Activated CD4-positive, alpha-beta T cell treated with anti-CD3 and anti-CD28 coated beads, Interleukin-2, amount 50 U/mL, for 1 hour (primary cell): ENCODE measurements at regions not wholly inside any gene's neighbourhood (a gene's known extent, or its start where the extent isn't known, plus 50 kb on each side); places are given as distances from the start of the nearest gene placed in this dataset.

ENCODE experiments used
- DNase-seq: peaks from one replicate; pipeline ENCODE4 v3.0.0-alpha.2; 2020

DNA sequence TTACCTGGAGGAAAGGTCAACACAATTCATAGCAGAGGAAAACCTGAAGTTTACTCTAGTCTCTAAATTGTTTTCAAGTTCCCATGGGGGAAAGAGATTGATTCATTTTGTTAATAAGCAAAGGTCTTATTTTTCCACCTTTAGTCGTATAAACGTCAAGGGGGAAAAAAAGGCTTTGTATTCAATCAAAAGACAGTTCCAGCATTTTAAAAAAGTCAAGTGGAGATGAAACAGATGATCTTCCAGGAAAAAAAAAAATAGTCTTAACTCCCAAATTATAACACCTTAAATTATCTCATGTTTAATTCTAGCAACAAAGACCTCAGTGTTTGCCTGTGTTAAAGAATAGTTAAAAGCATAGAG lies 140.5 kb downstream of the TOMM20 start:
- DNase-seq: no peak

DNA sequence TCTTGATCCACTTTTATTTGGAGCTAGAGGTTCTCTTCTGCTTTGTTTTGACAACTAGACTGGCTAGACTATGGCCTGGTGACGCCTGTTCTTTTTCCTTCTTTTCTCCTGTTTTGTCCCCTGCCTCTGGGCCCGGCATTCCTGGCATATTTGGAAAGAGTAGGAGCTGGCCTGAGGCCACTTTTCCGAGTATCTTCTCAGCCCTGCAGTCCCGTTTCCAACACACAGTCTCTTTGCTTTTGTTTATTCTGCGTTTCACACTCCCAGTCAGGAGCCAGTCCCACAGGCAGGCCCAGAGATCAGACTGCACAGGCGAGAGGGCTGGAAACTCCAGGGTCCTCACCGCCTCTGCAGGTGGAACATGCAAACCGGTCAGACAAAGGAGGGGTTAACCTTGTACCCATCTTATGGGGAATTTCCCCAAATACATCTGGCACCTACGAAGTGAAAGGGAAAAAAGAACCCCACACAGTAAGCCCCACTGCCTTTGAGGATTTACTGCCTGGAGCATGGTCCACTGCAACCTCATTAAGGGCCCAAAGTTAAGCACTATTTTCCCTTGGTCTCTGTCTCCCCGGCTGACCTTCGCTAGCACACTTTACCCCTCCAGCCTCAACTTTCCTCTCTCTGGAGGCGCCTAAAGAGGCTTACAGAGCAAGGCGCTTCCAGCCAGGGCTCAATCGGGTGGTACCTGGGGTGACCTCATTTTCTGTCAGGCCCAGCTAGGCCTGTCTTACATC lies 141.1 kb downstream of the TOMM20 start:
- no peak for DNase-seq

DNA sequence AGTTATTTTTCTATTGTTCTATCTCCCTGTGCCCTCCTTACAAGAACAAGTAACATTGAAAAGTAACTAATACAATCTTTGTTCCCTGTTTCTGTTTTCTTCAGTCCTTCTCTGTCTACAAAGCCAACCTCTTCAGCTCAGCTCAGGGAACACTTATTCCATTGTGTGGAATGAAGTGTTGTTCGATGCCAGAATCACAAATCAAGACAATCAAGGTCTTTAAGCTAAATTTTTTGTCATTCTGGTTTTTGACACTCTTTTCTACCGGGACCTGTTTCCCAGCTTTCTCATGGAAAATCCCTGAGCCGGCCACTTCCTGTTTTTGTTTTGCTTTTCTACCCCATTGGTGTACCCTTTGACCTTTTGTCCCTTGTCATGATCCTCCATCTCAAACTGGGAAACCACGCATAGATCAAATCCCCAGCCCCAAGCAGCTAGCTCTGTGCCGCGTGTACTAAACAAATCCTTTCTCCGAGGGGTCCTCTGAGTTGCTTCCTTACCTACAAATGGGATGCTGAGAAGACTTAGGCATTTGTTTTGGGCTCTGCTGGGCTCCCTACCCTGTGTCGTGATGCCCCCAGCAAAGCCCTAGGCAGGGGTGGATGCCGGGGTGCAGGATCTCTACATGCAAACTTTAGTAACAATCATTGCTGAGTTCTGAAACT lies 141.8 kb downstream of the TOMM20 start:
- no peak for DNase-seq

DNA sequence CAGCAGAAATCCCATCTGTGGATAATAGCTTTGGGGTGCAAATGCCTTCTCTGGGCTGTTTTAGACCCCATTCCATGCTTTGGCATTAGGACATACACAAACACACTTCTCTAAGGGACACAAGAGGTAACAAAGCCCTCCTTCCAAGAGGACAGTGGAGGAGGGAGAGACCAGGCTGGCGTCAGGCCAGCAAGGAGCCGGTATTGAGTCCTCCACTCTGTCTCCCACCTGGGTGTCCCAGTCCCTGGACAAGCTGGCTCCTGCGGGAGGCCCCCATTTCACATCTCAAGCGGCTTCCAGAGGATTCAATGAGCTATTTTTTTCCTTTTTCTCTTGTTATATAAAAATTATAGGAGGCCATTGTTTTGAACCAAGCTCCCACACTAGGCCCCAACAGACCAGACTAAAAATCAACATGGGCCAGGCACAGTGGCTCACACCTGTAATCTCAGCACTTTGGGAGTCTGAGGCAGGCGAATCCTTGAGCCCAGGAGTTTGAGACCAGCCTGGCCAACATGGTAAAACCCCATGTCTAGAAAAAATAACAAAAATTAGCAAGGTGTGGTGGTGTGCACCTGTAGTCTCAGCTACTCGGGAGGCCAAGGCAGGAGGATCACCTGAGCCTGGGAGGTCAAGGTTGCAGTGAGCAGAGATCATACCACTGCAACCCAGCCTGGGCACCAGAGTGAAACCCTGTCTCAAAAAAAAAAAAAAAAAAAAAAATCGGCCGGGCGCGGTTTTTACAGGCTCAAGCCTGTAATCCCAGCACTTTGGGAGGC lies 142.9 kb downstream of the TOMM20 start:
- DNase-seq: no peak

DNA sequence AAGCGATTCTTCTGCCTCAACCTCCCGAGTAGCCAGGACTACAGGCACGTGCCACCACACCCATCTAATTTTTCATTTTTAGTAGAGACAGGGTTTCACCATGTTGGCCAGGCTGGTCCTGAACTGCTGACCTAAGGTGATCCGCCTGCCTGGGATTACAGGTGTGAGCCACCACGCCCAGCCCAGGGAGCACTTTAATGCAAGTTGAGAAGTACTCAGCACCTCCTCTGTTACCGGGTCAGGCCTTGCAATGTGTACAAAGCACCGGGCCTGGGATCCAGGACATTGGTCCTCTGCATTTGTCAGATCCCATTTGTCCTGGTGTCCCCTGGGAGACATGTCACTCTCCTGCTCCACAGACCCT lies 143.6 kb downstream of the TOMM20 start:
- no peak for DNase-seq

DNA sequence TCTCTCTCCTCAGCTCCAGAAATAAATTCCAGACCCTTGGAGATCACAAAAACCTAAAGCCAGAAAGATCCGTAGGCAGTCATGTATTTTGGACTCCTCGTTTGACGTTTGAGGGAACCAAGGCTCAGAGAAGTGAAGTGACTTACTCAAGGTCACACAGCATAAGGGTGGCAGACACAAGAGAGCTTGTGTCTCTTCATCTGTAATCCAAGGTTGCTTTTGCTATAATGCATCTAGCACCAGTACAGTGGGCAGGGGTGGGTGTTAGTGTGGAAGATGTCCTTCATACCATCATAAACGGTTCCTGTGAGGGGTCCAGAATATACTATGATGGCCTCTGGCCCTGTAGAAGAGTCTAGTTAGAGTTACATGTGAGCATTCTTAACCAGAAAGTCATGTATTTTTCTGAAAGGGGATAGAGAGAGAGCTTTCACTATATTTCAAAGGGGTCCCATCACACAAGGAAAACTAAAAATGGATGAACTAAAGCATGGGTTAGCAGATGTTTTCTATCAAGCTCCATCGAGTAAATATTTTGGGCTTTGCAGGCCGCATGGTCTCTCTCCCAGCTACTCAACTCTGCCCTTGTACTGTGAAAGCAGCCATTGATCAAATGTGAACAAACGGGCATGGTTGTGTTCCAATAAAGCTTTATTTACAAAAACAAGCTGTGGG lies 144.9 kb downstream of the TOMM20 start:
- no peak for DNase-seq

DNA sequence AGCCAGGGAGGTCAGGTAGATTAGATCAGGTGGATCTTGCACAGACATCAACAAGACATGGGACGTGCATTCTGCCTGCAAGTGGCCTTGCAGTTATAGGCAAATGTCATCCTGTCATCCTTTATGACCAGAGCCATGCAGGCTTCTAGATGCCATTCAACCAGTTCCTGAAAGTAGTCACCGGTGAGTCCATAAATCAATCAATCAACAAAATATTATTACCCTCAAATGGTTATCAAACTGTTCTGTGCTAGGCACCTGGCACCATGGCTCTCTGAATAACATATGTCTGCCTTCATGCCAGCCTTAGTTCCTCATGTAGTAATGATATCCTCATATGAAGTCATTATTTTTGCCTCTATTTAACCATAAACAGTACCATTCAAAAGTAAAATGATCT lies 146.9 kb downstream of the TOMM20 start:
- DNase-seq: no peak

DNA sequence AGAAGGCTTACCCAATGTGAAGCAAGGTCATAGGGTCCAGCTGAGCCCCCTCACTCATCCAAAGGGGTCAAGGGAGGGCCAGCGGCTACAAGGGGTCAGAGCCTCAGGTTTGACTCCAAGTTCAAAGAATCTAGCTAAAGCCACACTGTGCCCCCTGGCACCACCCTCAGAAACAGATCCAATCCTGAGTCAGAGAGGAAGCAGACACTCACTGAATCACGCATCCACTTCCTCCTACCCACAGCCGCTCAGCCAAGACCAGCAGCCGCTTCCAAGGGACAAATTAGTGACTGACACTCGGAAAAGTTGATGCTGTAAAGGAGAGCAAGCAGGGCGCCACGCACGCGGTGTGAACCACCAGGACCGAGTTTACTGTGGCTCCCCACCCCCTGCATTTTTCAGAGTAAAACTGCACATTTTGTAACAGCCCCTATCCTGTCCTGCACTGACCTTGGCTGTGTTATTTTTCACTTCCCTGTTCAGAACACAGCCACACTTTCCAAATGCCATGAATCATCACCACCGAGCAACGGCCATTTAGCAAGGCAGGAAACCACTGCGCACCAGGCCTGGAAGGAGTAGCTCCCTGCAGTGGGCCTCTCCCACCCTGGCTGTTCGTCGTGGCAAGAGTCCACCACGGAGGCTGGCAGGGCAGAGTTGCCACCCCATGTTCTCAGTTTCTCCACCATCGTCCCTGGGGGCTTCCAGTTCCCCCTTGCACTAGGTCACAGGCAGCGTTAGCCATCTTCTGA lies 147.8 kb downstream of the TOMM20 start:
- peak; percentile 70 for DNase-seq

DNA sequence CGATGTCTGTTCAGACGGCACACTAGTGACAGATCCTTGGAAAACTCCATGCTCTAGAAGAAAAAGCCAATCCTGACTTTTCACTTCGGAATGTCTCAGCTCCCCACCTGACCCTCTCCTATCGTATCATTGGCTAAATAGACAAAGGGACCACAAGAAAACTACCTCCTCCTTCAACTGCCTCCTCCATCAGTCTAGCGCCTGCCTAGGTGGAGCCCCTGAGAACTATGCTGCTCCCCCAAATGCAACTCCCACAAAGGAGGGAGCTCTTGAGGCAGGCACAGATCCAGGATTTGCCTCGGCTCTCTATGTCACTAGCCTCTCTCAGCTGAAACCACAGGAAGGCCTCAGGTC lies 148.4 kb downstream of the TOMM20 start:
- no peak for DNase-seq

DNA sequence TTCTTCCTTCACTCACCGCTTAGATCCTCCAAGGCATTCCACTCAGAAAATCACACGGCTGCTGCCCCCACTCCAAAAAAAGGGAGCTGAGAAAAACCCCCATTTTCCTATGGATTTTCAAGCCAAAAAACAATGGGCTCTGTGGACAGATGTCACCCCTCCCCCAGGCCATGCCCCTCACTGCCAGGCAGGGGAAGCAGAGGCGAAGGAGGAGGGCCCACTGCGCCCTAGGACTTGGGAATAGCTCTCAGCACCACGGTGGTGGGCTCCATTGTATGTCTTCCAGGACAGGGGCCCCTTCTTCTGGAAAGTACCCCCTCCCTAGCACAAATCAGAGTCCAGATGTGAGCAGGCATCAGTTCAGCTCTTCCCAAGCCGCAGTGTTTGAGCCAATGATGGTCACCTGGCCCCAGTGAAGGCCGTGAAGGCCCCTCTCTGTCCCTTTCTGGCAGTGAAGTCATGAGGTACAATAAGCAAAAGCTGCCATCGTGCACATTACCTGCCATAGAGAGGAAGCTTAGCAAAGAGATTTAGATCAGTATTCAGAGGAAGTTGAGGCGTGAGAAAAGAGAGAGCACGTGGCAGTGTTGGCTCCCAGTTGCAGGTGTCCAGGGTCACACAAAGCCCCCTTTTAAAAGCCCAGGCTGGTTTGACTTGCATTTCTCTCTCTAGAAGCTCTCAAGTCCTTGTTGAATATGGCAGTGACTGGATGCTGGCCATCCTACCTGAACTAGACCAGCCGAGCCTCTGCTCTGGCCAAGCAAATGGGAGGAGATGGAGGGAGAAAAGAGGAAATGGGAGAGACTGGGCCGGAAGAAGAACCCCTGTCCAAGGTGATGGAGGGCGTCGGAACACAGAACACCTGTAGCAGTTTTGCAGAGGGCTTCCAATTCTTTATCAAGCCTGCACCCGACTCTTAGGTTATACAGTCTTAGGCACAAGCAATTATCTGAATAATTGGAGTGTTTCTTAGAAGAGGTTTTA lies 149.0 kb downstream of the TOMM20 start:
- no peak for DNase-seq

DNA sequence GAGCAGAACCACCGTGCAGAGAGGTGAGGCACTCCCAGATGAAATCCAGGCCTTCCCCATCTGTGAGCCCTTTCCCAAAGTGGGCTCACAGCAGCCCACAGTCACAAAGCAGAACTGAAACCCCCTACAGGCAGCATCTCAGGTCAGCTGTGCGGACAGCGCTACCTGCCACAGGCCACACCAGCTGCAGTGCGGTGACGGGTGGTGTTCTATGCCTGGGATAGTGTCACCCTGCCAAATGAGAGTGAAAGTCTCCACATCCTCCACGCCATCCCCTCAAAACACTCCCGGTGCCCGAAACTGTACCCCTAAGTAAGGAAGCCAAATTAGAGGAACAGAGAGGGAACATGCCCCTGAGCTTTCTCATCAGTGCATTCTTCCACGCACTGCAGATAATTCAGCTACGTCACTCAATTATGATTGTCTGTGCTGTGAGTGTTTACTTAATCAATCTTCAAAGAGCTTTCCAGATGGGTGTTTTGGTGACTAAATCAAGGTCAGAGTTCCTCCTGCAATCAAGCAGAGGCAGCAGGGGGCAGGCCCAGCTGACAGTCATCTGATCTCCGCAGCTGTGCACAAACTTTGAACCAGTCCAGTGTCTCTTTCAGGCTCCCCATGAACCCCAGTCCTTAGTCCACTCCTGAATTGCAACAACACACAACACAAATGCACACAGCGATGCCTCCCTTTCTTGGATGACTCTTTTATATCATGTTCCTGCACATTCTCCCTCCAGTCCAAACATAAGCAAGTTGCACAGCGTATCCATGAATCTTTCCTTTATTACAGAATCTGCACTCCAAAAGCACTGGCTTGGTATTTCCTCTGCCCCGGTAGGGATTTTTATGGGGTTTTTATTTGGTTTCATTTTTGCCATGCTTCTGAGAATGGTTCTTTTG lies 150.0 kb downstream of the TOMM20 start:
- DNase-seq: peak; percentile 64

DNA sequence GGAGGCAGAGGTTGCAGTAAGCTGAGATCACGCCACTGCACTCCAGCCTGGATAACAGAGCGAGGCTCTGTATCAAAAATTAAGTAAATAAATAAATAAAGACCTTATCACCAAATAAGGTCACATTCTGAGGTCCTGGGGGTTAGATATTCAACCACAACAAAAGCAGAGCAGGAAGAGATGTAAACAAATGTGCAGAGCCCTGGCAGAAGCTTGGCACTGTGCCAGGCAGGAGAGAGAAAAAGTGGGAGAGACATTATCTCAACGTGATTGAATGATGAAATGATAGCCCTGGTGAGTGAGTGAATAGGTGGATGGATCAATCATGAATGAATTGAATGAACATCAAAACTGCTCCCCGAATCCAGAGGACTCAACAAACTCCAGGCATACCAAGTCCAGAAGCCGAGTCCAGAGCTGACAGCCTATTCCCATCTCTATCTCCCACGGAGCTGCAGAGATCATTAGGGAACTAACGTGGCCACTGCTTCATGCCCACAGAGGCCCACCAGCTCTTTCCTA lies 150.7 kb downstream of the TOMM20 start:
- no peak for DNase-seq

DNA sequence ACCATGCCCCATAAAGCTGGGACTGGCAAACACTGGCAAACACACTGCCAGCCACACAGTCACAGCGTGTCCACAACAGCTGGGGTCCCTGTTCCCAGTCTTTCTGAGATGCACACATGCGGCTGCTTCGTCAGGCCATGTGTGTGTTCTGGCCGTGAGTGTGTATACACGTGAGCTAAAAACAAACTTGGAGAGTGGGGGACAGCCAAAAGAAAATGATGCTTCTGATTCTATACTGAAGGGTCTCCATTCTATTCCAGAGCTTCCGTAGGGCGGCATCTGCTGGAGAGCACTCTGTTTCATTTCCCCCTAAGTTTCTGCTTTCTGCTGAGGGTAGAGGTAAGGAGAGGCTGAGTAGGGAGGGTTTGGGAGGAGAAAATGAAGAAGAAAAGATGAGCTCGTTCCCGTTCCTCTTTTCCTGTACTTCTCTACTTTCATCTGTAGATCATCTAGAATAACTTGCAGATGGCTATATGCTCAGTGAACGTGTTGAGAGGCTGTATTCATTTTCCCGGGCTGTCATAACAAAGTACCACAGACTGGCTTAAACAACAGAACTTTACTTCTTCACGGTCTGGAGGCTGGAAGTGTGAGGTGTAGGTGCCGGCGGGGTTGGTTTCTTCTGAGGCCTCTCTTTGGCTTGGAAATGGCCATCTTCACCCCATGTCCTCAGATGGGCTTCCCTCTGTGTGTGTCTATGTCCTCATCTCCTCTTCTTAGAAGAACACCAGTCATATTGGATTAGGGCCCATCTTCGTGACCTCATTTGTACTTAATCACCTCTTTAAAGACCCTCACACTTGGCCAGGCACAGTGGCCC lies 151.6 kb downstream of the TOMM20 start:
- DNase-seq: no peak

DNA sequence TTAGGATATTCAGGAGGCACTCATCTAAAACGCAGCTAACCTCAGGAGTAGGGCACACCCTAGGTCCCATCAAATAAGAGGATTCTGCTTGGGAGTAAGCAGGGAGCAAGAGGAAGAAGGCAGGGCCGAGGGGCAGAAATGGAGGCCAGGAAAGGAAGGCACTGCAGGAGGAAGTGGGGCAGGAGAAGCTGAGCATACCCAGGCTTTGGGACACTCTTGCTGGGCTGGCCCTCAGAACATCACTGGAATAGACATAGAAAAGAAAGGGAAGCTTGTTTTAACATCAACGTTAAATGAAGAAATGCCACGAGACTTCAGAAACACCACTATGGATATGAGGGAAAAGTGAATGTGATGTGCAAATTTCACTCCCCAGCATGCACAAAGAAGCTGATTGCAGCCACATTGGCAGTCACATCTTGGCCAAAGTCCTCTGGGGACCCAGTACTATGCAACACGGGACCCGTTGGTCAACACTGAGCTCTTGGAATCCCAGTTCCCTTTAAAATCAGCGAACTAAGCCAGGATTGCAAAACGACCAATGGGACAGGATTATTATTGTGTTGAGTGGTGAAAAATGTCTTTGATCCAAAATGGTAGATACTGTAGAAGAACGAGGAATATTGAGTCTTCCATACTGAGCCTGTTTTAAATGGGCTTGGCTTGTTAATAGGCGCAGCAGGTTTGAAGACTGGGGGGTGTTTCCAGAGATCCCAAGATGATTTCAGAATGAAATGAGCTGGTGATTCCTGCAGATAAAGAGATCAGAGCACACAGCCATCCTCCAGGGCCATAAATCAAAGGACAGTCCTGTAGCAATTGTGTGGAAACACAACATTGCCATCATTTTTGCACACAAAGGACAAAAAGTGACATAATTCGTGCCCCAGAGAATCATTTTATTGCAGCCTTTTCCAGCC lies 152.4 kb downstream of the TOMM20 start:
- no peak for DNase-seq

DNA sequence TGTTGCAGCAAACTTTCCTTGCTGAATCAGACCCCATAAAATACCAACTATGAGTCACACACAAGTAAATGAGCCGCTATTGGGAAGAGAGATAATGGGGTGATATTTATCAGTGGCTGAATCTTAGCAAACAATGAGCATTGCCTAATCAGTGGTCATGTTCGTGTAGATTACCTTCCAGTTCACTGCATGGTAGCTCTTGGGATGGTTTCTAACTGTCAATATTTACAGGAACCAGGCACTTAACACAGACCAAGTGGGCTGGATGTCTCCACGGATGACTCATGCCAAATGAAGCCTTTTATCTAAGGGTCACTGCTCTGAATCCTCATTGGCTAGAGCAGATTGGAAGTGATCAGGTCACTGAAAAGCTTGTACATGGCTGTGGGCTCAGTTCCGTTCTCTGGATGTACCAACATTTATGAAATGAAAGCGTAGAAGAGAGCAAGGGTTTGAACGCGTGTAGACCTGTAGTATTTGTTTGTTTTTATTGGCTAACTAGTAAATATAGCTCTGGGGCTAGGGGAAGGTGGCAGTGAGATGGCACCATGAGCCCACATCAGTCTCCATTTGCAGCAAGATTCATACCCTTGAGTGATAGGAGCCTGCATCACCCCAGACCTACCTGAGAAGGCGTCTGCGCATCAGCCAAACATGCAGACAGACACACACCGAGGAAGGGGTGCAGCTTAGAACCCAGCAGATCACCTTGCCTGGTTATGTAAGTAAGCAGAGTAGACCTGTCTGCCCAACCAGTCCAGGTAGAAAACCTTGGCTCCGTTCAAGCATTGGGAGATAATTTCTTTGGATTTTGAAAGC lies 153.3 kb downstream of the TOMM20 start:
- DNase-seq: no peak

DNA sequence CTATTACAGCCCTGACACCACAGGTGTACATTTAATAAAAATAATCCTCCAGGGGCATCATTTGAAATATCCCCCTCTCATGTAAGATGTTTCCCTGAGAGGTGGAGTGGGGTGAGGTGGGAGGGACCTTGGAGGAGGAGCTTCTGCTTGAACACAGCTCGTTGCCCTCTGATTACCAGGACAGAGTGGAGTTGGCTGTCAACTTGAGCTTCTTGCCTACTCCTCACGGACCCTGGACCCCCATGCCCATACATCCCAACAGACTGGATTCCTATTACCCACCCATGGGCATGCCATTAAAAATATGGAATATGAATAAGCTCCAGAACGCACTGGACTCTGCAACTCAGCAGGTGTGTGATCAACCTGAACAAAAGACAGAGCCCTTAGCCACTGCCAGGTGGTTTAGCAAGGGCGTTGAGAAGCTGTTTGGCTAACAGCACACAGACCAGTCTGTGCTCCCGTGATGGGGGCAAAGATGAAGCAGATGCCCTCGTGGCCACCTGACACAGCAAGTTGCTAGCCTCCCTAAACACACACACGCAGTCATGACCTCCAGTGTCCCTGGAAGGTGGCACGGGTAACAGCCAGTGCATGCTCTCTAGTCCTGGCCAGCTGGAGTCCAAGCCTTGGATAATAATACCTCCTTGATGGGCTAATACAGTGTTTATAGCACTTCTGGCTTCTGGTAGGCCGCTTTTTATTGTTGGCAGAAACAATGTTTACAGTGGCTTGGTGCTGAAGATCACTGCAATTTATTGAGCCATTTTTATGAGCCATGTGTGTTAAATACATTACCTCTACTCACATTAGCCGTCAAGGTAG lies 155.0 kb downstream of the TOMM20 start:
- DNase-seq: no peak
